Hepatocyte (in vitro differentiated cells): ENCODE measurements at regions not wholly inside any gene's neighbourhood (a gene's known extent, or its start where the extent isn't known, plus 50 kb on each side); places are given as distances from the start of the nearest gene placed in this dataset.

Source experiments
- CTCF ChIP-seq: fragments of 200-600 bp; sonication (generic); IDR thresholded peaks from 2 replicates; pipeline ENCODE4 v1.5.1; 2016; ENCODE audit warnings: antibody characterized with exemption, mild to moderate bottlenecking; ENCODE audit not compliant: poor library complexity
- EZH2 ChIP-seq: fragments of 200-600 bp; sonication (generic); IDR thresholded peaks from 2 replicates; pipeline ENCODE4 v1.6.1; 2016; ENCODE audit warnings: antibody characterized with exemption, mild to moderate bottlenecking, borderline replicate concordance

- TF ChIP-seq CTCF (no peak), EZH2 (no peak)
Observed at GRCh38 chr7:109127145-109127544, 557.5 kb downstream of the DNAJB9 start.
